Kidney tubule cell (primary cell): ENCODE measurements at regions not wholly inside any gene's neighbourhood (a gene's known extent, or its start where the extent isn't known, plus 50 kb on each side); places are given as distances from the start of the nearest gene placed in this dataset.

Experiments used
- DNase-seq: peaks from one replicate; pipeline ENCODE4 v3.0.0-alpha.2; 2018; ENCODE audit warnings: low spot score

DNA sequence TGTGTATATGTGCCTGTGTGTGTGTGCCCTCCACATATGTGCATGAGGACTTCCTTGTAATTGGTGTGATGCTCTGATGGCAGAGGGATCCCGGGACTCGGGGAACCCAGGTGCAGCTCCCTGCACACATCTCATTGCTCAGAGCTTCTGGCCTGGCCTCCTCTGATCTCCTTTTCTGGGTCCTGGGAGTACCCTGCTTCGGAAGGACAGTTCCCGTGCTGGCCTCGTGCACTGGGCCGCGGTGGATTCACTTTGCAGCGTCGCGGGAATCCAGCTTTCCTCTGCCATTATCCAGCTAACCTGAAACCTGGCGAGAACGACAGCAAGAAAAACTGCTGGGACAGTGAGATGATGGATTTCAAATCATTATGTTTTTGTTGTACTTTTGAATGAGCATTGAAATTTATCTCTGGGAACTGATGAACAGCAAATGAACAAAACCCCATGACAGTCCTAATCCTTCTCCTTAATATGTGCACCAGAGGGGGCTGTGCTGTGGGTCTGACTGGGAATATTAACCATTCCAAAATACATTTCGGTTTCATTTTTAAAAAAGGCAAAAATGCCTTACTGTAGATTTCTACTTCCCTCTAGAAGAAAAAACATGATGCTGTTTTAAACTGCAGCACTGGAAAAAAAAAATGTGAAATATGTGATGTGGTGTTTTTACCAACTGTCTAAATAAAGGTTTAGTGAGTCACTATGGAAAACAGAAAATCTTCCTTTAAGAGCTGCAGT lies 78.2 kb downstream of the PTGR3 start:
- no peak for DNase-seq

DNA sequence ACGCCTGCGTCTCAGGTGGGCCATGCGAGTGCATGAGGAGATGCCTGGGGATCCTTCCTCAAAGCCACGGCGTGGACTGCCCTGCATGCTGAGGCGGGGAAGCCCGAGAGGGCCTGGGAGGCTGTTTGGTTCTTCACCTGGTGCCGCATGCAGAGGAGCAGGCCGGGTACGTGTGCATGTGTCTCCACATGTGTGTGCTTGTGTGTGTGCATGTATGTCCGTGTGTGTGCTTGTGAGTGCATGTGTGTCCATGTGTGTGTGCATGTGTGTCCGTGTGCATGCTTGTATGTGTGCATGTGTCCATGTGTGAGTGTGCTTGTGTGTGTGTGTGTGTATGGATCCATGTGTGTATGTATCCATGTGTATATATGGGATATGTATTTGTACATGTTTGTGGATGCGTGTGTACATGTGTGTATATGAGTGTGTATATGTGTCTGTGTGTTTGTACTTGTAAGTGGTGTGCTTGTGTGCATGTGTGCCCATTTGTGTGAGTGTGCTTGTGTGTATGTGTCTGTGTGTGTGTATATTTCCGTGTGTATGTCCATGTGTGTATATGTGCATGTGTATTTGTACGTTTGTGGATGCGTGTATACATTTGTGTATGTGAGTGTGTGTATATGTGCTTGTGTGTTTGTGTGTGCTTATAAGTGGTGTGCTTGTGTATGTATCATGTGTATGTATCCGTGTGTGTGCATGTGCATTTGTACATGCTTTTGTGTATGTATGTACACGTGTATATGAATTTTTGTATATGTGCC lies 79.0 kb downstream of the PTGR3 start:
- DNase-seq = no peak

DNA sequence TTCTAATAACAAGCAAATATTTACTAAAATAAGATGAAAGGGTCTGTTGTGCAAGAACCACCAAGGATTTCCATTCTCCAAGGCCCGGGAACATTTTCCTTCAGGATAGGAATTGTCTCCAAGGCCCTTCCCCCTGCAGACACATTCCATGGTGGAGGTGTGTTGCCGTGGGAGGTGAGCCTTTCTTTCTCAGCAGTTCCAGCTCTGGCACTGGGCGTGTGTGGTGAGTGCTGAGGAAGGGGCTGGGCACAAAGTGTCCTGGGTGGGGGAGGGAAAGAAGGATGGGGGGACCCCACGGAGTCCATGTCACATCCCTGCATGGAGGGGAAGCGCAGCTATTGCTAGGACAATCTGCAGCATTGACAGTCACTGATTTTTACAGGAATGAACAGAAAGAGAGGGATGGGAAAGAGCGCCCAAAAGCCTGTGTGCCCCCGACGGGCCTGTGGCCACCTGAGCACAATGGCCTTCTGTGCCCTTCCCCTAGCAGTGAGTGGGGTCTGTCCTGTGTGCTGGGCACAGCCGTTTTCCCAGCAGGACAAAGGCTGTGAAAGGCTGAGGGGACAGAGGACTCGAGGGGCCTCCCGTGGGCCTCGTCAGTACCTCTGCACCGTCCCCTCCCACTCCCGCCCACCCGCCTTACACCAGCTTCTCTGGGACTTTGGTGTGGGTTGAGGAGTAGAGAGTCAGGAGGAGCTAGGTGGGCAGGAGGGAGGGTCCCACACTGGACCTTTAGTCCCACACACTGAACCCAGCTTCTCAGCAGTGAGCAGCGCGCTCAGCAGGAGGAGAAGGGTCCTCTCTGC lies 79.8 kb downstream of the PTGR3 start:
- DNase-seq = no peak

DNA sequence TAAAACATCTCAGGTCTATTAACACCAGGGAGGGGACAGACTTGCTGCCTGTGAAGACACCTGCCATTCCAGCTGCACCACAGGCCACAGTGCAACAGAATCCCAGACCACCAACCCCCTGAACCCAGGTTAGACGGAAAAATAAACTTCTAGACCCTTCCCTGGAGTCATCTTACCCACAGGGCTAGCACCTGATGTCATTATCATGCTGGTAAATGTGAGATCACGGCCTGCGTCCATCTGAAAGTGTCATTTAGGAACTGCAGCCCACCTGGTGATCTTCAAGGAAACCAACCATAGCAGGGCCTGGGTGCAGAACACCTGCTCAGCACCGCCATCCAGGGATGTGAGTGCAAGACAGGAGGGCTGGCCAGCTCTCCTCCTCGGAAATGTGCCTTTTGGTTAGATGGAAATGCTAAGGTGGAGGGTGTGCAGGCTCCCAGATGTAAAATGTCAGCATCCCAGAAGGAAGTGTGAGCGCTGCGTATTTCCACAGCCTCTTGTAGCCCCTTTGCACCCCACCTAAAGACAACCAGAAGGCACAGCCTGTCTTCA lies 80.8 kb downstream of the PTGR3 start:
- DNase-seq = no peak

DNA sequence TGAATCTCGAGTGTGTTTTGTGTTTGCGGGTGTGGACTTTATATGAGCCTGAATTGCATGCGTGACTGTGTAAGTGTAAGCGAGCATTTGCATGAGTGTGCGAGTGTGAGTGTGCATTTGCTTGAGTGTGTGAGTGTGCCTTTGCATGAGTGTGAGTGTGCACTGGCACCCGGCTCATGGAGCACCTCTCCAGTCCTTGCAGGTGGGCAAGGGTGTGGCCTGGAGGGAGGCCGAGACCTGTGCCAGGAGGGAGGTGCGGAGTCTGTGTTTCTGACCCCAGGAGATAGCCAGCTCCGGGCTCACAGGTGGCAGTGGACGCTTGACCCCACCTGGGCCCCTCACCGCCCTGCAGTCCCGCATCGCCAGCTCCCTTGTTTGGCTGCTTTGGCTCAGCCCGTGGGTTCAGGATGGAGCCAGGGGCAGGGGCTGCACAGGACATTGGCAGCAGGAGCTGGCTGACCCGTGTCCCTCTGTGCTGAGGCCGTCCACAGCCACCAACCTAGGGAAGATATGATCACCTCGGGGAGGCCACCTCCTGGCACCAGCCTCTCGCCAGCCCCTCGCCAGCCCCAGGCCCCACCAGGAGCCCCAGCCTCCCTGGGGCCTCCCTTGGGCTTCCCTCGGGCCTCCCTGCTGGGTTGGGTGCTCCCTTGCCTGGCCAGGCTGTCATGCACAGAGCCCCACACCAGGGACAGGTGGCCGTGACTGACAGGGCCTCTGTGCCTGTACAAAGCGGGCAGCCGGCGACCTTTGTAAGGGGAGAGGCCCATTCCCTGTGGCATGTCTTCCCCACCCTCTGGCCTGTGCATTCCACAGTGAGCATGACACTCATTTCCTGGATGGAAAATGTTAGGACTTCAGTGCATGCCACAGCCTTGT lies 81.6 kb downstream of the PTGR3 start:
- peak; percentile 39 for DNase-seq

DNA sequence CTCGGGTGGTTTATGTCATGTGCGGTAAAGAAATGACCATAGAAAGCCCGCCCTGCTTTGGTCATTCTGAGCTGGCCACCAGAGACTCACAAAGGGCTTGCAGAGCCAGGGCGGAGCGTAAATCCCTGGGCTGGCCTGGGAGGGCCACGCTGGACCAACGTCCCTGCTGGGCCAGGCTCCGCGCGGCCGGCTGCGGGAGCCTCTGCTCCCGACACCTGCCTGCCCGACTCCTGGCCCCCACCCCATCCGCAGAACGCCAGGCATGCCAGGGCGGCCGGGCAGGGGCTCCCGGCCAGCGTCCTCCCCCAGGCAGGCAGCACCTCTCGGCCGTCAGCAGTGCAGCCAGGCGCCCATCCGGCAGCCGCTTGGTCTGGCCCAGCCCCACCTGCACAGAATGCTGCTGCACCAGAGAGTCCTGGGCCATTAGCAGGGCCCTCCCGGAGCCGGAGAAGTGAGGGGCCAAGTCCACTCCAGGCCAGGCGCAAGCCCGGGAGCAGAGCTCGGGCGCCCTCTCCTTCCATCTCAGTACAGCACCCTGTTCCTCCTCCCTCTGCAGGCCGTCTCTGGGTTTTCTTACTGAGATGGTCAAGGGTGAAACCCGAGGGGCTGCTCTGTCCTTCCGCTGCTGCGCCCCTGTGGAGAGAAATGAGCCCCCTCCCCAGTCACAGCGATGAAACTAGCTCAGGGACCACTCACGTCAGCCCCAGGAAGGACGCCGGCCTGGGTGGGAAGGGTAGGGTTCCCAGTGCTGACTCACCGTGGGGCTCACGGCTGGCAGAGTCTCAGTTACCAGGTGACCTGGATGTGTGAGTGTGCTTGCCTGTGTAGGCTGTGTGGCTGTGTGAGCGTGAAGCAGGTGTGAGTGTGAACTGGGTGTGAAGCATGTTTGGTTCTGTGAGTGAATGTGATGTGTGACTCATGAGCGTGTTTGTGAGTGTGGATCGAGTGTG lies 83.3 kb downstream of the PTGR3 start:
- peak; percentile 47 for DNase-seq

DNA sequence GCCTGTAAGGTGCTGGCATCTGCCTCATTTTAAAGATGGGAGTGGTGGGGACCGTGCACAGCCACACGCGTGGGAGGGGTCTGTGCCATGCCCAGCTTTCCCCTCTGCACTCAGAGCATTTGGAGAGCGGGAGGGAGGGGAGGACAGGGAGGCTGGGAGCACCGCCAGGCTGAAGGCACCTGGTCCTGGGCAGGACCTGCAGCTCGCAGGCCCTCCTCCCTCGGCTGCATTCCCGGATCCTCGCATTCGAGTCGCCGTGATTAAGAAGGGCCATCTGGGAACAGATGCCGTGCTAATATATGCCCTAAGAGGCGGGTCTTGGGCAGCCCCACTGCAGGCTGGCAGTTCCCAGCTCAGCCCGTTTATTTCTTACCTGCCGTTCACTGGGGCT lies 84.0 kb downstream of the PTGR3 start:
- no peak for DNase-seq

DNA sequence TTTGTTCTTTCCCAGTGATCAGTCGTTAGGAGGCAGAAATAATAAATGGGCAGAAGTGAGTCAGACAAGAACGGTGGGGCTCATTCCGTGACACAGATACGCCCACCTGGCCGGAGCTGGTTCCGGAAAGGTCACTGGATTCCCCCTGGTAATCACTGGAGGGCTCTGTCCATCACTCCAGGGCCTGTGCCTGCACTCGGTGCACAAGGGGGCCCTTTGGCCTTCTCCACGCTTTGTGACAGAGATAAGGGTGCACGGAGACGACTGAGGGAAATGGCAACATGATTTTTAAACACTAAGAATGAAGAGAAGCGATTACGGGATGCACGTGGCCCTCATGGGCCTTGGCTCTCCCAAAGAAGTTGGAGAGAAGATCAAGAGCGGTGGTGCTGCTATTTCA lies 84.4 kb downstream of the PTGR3 start:
- DNase-seq = no peak

DNA sequence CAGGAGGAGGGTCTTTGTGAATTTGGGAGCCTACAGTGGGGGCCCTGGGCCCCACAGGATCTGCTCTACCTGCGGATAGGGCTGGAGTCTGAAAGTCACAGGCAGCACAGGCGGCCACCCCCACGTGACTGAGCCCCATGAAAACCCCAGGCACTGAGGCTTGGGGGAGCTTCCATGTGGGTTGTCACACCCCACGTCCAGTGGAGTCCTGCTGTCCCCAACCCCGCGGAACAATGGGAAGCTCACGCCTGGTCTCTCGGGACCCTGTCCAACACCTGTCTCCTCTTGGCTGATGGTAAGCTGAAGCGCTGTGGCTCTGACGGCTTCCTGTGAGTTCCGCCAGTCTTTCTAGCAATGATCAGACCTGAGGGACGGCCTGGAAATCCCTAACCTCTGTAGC lies 85.8 kb downstream of the PTGR3 start:
- DNase-seq = no peak

DNA sequence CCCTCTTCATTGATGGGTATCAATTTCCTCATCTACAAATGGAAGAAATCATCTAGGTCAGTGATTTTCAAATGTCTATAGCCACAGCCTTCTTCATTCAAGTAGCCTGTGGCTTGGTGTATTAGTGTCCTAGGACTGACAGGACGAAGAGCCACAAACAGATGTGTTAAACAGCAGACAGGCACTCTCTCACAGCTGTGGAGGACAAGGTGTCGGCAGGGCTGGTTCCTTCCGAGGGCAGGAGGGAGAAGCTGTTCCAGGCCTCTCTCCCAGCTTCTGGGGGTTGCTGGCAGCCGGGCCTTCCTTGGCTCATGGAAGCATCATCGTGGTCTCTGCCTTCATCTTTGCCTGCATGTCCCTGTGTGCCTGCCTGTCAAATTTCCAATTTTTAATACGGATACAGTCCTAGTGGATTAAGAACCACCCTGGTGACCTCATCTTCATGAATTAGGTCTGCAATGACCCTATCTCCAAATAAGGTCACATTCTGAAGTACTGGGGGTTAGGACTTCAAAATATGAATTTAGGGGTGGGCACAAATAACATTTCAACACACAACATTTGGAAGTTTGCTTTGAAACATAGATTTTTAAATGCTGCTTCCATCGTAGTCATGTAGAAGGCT lies 86.5 kb downstream of the PTGR3 start:
- no peak for DNase-seq

DNA sequence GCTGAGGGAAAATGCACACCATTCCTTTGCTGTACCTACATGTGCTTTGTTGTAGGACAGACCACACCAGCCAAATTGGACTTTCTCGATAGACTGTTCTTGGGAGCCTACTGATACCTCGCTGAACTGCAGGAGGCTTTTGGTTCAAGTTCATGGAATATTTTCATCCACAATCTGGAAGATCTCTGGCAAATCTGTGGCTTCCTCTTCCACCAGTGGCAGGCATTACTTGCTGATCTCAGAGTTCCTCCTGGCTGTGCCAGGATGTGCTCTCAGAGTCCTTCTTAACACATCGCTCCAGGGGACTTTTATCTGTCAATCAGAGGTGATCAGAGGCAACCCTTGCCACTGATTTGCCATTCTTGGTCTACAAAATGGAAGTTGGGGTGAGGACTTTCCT lies 87.7 kb downstream of the PTGR3 start:
- no peak for DNase-seq

DNA sequence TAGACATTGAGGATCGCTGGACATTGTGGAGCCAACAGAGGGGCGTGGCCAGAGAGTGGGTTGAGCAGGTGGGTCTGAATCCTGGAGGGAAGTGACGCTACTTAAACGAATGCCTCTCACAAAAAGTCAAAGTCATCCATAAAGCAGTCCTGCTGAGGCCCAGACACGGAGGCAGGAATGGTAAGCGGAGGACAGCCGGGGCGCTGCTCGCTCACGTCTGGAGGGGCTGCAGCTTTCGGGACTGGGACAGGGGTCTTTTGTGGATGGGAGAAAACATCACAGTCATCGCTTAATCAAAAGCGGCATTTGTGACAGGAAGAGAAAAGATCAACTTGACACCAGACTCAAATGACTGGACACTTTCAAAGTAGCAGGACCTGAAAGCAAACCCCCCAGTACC lies 88.4 kb downstream of the PTGR3 start:
- no peak for DNase-seq

DNA sequence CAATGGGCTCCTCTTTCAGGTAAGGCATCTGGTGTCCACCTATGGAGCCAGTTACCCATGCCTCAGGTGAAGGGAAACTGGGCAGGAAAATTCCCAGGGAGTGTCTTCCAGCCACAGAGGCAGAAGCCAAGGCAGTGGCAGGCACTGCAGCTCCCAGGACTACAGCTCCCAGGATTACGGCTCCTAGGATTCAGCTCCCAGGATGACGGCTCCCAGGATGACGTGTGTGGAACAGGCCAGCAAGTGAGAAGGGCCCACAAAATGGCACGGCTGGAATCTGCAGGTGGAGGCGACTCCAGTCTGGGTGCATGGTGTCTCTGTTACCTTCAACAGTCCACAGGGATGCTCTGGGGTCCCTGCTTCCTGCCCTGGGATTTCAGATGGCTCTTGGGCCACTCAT lies 92.1 kb downstream of the PTGR3 start:
- no peak for DNase-seq

DNA sequence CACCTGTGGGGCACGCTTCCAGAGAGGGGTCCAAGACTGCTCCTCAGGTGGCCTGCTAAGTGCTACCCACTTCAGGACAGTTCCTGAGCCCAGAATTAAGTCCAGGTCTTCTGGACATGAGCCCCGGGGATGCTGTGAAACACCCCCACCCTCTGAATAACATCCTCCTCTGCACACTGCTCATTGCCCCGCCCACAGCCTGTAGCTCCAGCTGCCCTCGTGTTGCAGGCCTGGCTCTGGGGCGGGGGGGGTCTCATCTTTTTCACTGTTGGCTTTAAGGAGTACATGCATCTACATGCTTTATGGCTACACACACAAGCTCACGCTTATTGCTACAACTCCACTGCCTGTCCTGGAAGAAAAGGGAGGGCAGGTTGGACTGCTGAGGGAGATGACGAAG lies 92.8 kb downstream of the PTGR3 start:
- DNase-seq = no peak

DNA sequence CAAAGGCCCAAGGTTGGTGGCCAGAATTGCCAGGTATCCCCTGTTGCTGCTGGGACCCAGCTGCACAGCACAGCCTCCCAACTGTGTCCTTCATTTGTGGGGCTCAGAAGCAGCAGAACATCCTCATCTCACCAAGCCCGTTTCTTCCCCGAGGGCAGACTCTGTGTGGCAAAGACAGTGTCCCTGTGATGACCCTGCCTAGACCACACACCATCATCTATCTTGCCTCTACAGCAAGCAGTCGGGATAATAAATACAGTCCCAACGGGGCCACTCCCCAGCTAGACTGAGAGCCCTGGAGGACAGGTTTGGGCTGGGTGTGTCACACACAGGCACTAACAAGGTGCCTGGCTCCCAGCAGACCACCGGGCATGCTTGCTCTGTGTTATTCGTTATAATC lies 93.4 kb downstream of the PTGR3 start:
- DNase-seq = no peak
